ENCODE measurements at regions not wholly inside any gene's neighbourhood (a gene's known extent, or its start where the extent isn't known, plus 50 kb on each side); places are given as distances from the start of the nearest gene placed in this dataset.

- H3K4me1 Mint-ChIP-seq (ENCODE audit: low read depth) = no peaks in the 10 kb centered on the region
- H3K27ac Mint-ChIP-seq = no peak overlapping the region
- no peaks in the 10 kb centered on the region for H3K27me3 Mint-ChIP-seq (ENCODE audit: insufficient read depth)
- DNase-seq = no peak
- TF ChIP-seq, protein P1, sequence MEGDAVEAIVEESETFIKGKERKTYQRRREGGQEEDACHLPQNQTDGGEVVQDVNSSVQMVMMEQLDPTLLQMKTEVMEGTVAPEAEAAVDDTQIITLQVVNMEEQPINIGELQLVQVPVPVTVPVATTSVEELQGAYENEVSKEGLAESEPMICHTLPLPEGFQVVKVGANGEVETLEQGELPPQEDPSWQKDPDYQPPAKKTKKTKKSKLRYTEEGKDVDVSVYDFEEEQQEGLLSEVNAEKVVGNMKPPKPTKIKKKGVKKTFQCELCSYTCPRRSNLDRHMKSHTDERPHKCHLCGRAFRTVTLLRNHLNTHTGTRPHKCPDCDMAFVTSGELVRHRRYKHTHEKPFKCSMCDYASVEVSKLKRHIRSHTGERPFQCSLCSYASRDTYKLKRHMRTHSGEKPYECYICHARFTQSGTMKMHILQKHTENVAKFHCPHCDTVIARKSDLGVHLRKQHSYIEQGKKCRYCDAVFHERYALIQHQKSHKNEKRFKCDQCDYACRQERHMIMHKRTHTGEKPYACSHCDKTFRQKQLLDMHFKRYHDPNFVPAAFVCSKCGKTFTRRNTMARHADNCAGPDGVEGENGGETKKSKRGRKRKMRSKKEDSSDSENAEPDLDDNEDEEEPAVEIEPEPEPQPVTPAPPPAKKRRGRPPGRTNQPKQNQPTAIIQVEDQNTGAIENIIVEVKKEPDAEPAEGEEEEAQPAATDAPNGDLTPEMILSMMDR (IDR thresholded peaks at IDR 0.05) = no peak
- H3K4me3 Mint-ChIP-seq = no peak overlapping the region
- peaks cover 62% of the 10 kb centered on the region for H3K9me3 Mint-ChIP-seq
- H3K36me3 Mint-ChIP-seq (ENCODE audit: low read depth) = peaks cover 11% of the 10 kb centered on the region; the same call in 1 of the 2 replicates
Observed at GRCh38 chr2:239750045-239750835, 274.9 kb downstream of the NDUFA10 start.

- TF ChIP-seq, protein P1 (IDR thresholded peaks at IDR 0.05) = no peak
- Mint-ChIP-seq H3K4me1 (ENCODE audit: low read depth) (no peaks in the 10 kb centered on the region), H3K4me3 (no peak overlapping the region), H3K27me3 (ENCODE audit: insufficient read depth) (no peaks in the 10 kb centered on the region), H3K9me3 (peaks cover 55% of the 10 kb centered on the region), H3K27ac (no peak overlapping the region), H3K36me3 (ENCODE audit: low read depth) (peaks cover 5% of the 10 kb centered on the region; the same call in 1 of the 2 replicates)
- DNase-seq = no peak
Observed at GRCh38 chr2:239749272-239749873, 275.8 kb downstream of the NDUFA10 start.

GRCh38 chr2:239748811-239749210, 276.3 kb downstream of the NDUFA10 start:
- no peak for DNase-seq
- peaks cover 53% of the 10 kb centered on the region for H3K9me3 Mint-ChIP-seq
- no peaks in the 10 kb centered on the region for H3K4me1 Mint-ChIP-seq (ENCODE audit: low read depth)
- H3K27ac Mint-ChIP-seq = no peak overlapping the region
- TF ChIP-seq, protein P1 (IDR thresholded peaks at IDR 0.05) = no peak
- no peaks in the 10 kb centered on the region for H3K27me3 Mint-ChIP-seq (ENCODE audit: insufficient read depth)
- peaks cover 5% of the 10 kb centered on the region; the same call in 1 of the 2 replicates for H3K36me3 Mint-ChIP-seq (ENCODE audit: low read depth)
- H3K4me3 Mint-ChIP-seq = no peak overlapping the region

- Mint-ChIP-seq H3K4me1 (ENCODE audit: low read depth) (no peaks in the 10 kb centered on the region), H3K36me3 (ENCODE audit: low read depth) (peaks cover 5% of the 10 kb centered on the region; the same call in 1 of the 2 replicates), H3K4me3 (no peak overlapping the region), H3K27ac (no peak overlapping the region), H3K27me3 (ENCODE audit: insufficient read depth) (no peaks in the 10 kb centered on the region), H3K9me3 (peaks cover 53% of the 10 kb centered on the region)
- TF ChIP-seq, protein P1 (IDR thresholded peaks at IDR 0.05) = no peak
- DNase-seq = no peak
Observed at GRCh38 chr2:239747771-239748170, 277.4 kb downstream of the NDUFA10 start.

- TF ChIP-seq, protein P1 (IDR thresholded peaks at IDR 0.05) = no peak
- peaks cover 5% of the 10 kb centered on the region; the same call in 1 of the 2 replicates for H3K36me3 Mint-ChIP-seq (ENCODE audit: low read depth)
- H3K27ac Mint-ChIP-seq = no peak overlapping the region
- DNase-seq = no peak
- no peak overlapping the region for H3K4me3 Mint-ChIP-seq
- no peaks in the 10 kb centered on the region for H3K4me1 Mint-ChIP-seq (ENCODE audit: low read depth)
- peaks cover 2% of the 10 kb centered on the region; the same call in 1 of the 2 replicates for H3K27me3 Mint-ChIP-seq (ENCODE audit: insufficient read depth)
- peaks cover 55% of the 10 kb centered on the region for H3K9me3 Mint-ChIP-seq
Observed at GRCh38 chr2:239747274-239747673, 277.9 kb downstream of the NDUFA10 start.

Data from HFFc6 (cell line).